ENCODE measurements at regions not wholly inside any gene's neighbourhood (a gene's known extent, or its start where the extent isn't known, plus 50 kb on each side); places are given as distances from the start of the nearest gene placed in this dataset.
"Not testable (repeated sequence)": the region's sequence is repeated elsewhere in the genome, so short reads cannot be mapped to it uniquely, and the experiment has no call there.

GRCh38 chr12:84384384-84384783 is 528.2 kb downstream of the SLC6A15 start:
- no peak for TF ChIP-seq CTCF (IDR thresholded peaks at IDR 0.05)
- no peak for TF ChIP-seq POLR2A (IDR thresholded peaks at IDR 0.05)
- Histone ChIP-seq H3K36me3 (replicated peaks in 1 of 2) (no peaks in the 10 kb centered on the region), H3K4me1 (replicated peaks in 1 of 2) (no peaks in the 10 kb centered on the region), H3K4me3 (no peak overlapping the region), H3K9me3 (replicated peaks in 1 of 3) (no peaks in the 10 kb centered on the region), H3K27me3 (no peaks in the 10 kb centered on the region), H3K27ac (no peak overlapping the region)
- no peak for DNase-seq
- intact Hi-C loops (cut with DNase I) = no loop called here
- WGBS, 4 donors = 72 to 93% (median 78%) methylated on average over 1 of the region's 1 CpG

- DNase-seq; H3K9me3 ChIP-seq (replicated peaks in 1 of 3); H3K27me3 ChIP-seq; H3K27ac ChIP-seq; H3K4me1 ChIP-seq (replicated peaks in 1 of 2); H3K36me3 ChIP-seq (replicated peaks in 1 of 2); intact Hi-C loops (cut with DNase I); H3K4me3 ChIP-seq: not testable (repeated sequence)
- 39 to 50% (median 46%) methylated on average over 1 of the region's 1 CpG for WGBS, 4 donors
Measured at GRCh38 chr12:84382486-84382885, 530.1 kb downstream of the SLC6A15 start.

GRCh38 chr12:84376320-84376719 is 536.3 kb downstream of the SLC6A15 start:
- no peak for DNase-seq
- Histone ChIP-seq H3K27ac (no peak overlapping the region), H3K27me3 (no peaks in the 10 kb centered on the region), H3K4me1 (replicated peaks in 1 of 2) (no peaks in the 10 kb centered on the region), H3K36me3 (replicated peaks in 1 of 2) (no peaks in the 10 kb centered on the region), H3K9me3 (replicated peaks in 1 of 3) (no peaks in the 10 kb centered on the region), H3K4me3 (no peak overlapping the region)
- 35 to 42% (median 36%) methylated on average over 1 of the region's 1 CpG for WGBS, 4 donors
- TF ChIP-seq CTCF (IDR thresholded peaks at IDR 0.05) = no peak
- TF ChIP-seq POLR2A (IDR thresholded peaks at IDR 0.05) = no peak
- intact Hi-C loops (cut with DNase I) = no loop called here

GRCh38 chr12:84375449-84376170 is 537.0 kb downstream of the SLC6A15 start:
- Histone ChIP-seq H3K27ac (no peak overlapping the region), H3K27me3 (no peaks in the 10 kb centered on the region), H3K4me1 (replicated peaks in 1 of 2) (no peaks in the 10 kb centered on the region), H3K9me3 (replicated peaks in 1 of 3) (no peaks in the 10 kb centered on the region), H3K36me3 (replicated peaks in 1 of 2) (no peaks in the 10 kb centered on the region), H3K4me3 (no peak overlapping the region)
- DNase-seq = no peak
- 52 to 65% (median 53%) methylated on average over 1 of the region's 1 CpG for WGBS, 4 donors
- intact Hi-C loops (cut with DNase I) = no loop called here
- TF ChIP-seq CTCF (IDR thresholded peaks at IDR 0.05) (no peak), POLR2A (IDR thresholded peaks at IDR 0.05) (no peak)

GRCh38 chr12:84362552-84362897 is 550.1 kb downstream of the SLC6A15 start:
- TF ChIP-seq POLR2A (IDR thresholded peaks at IDR 0.05) (no peak), CTCF (IDR thresholded peaks at IDR 0.05) (no peak)
- no peak for DNase-seq

More at GRCh38 chr12:84362552-84362897, 550.1 kb downstream of the SLC6A15 start:
- Histone ChIP-seq H3K27me3 (no peaks in the 10 kb centered on the region), H3K9me3 (replicated peaks in 1 of 3) (no peaks in the 10 kb centered on the region), H3K27ac (no peak overlapping the region), H3K4me1 (replicated peaks in 1 of 2) (no peaks in the 10 kb centered on the region), H3K36me3 (replicated peaks in 1 of 2) (no peaks in the 10 kb centered on the region), H3K4me3 (no peak overlapping the region)
- intact Hi-C loops (cut with DNase I) = no loop called here
- 79 to 90% (median 85%) methylated on average over 5 to 7 of the region's 7 CpGs for WGBS, 4 donors

Data from adrenal gland (tissue), 9 donors.